A673 (cell line): ENCODE measurements at regions not wholly inside any gene's neighbourhood (a gene's known extent, or its start where the extent isn't known, plus 50 kb on each side); places are given as distances from the start of the nearest gene placed in this dataset.
"Not testable (repeated sequence)": the region's sequence is repeated elsewhere in the genome, so short reads cannot be mapped to it uniquely, and the experiment has no call there.

ENCODE experiments used
- BruUV-seq: library from RNA; stranded (reverse); fragments of 400-500 nt; replicated peaks from 2 replicates; lab custom pipeline; 2021; lab: Mats Ljungman, UMichigan
- CTCF ChIA-PET: fragments of 300-600 bp; sonication (Branson Sonifier 250); formaldehyde crosslinking; loops from one replicate; lab custom pipeline; 2022; ENCODE audit warnings: antibody characterized with exemption; lab: Charles Lee
- POLR2A ChIA-PET: fragments of 300-600 bp; sonication (Branson Sonifier 250); formaldehyde crosslinking; loops from one replicate; lab custom pipeline; 2022; ENCODE audit warnings: antibody characterized with exemption; ENCODE audit not compliant: low non-redundant PET; lab: Charles Lee
- DNase-seq: peaks from one replicate; pipeline ENCODE4 v3.0.0-alpha.2; 2015; ENCODE audit warnings: low spot score
- H3K27ac ChIP-seq: fragments of 200-600 bp; sonication (generic); 2 replicates; pipeline ENCODE4 v1.5.1; 2016; ENCODE audit warnings: mixed run types, low read depth, mild to moderate bottlenecking, mixed read lengths, antibody characterized with exemption, low read length; ENCODE audit not compliant: poor library complexity, severe bottlenecking
- H3K27me3 ChIP-seq: fragments of 200-600 bp; sonication (generic); replicated peaks from 2 replicates; pipeline ENCODE4 v1.6.1; 2017; ENCODE audit warnings: mixed run types, low read depth, mild to moderate bottlenecking, mixed read lengths, antibody characterized with exemption, low read length; ENCODE audit not compliant: insufficient read depth, poor library complexity
- H3K36me3 ChIP-seq: fragments of 200-600 bp; sonication (generic); 2 replicates; pipeline ENCODE4 v1.6.1; 2016; ENCODE audit warnings: mixed run types, mild to moderate bottlenecking, mixed read lengths, antibody characterized with exemption, low read length; ENCODE audit not compliant: insufficient read depth, poor library complexity, severe bottlenecking
- H3K4me1 ChIP-seq: fragments of 200-600 bp; sonication (generic); 2 replicates; pipeline ENCODE4 v1.6.1; 2017; ENCODE audit warnings: mixed run types, mild to moderate bottlenecking, mixed read lengths, antibody characterized with exemption, low read length; ENCODE audit not compliant: insufficient read depth, poor library complexity, severe bottlenecking
- H3K4me3 ChIP-seq: fragments of 200-600 bp; sonication (generic); 2 replicates; pipeline ENCODE4 v1.5.1; 2016; ENCODE audit warnings: low read depth, mixed run types, mild to moderate bottlenecking, mixed read lengths, low read length; ENCODE audit not compliant: poor library complexity, severe bottlenecking
- H3K9me3 ChIP-seq: fragments of 200-600 bp; sonication (generic); 2 replicates; pipeline ENCODE4 v1.6.1; 2016; ENCODE audit warnings: mixed run types, low read depth, mild to moderate bottlenecking, mixed read lengths, antibody characterized with exemption, low read length; ENCODE audit not compliant: poor library complexity, severe bottlenecking
- intact Hi-C: fragments of 100-400 bp; cut with micrococcal nuclease; formaldehyde crosslinking; loops from one replicate; pipeline ENCODE4 v1.10.0; 2022; ENCODE audit not compliant: unreplicated experiment

DNA sequence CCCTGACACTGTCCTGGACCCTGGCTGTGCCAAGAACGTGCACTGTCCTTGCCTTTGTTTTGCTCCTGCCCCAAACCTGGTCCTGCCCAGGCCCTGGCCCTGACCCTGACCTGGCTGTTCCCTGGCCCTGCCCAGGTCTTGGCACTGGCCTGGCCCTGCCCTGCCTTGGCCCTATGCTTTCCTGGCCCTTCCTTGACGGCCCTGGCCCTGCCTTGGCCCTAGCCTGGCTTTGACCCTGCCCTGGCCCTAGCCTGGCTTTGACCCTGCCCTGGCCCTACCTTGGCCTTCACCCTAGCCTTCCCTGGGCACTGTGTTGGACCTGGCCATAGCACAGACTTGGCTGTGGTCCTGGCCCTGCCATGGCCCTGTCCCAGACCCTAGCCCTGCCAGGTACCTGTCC, 252.9 kb downstream of the TP53TG3F start:
- CTCF ChIA-PET, H3K4me1 ChIP-seq, H3K36me3 ChIP-seq, H3K27me3 ChIP-seq, H3K9me3 ChIP-seq, POLR2A ChIA-PET, BruUV-seq, DNase-seq, H3K27ac ChIP-seq, H3K4me3 ChIP-seq, intact Hi-C loops: not testable (repeated sequence)

DNA sequence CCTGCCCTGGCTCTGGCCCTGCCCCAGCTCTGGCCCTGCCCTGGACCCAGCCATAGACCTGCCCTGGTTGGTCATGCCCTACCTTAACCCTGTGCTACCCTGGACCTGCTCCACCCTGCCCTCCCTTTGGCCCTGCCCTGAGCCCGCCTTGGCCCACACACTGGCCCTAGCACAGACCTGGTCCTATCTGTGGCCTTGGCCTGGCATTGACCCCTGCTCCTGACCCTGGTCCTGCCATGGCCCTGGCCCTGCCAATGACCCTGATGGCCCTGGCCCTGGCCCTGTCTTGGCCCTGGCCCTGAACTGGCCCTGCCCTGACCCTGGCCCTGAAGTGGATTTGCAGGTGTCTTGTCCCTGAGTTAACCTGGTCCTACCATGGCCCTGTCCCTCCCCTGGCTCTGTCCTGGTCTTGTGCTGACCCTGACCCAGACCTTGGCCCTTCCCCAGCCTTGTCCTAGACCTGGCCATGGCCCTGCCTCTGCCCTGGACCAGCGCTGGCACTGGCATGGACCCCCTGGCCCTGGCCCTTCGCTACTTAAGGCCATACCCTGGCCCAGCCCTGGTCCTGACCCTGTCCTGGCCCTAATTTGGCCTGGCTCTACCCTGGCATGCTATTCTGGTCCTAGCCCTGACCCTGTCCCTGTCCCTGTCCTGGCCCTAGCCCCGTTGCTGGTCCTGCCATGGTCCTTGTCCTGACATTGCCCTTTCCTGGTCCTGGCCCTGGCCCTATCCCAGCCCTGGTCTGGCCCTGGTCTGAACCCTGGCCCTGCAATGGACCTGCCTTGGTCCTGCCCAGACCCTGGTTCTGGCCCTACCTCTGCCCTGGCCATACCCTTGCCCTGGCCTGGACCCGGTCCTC, 253.7 kb downstream of the TP53TG3F start:
- DNase-seq, H3K4me1 ChIP-seq, CTCF ChIA-PET, H3K9me3 ChIP-seq, H3K27ac ChIP-seq, H3K27me3 ChIP-seq, POLR2A ChIA-PET, BruUV-seq, H3K36me3 ChIP-seq, H3K4me3 ChIP-seq, intact Hi-C loops: not testable (repeated sequence)

DNA sequence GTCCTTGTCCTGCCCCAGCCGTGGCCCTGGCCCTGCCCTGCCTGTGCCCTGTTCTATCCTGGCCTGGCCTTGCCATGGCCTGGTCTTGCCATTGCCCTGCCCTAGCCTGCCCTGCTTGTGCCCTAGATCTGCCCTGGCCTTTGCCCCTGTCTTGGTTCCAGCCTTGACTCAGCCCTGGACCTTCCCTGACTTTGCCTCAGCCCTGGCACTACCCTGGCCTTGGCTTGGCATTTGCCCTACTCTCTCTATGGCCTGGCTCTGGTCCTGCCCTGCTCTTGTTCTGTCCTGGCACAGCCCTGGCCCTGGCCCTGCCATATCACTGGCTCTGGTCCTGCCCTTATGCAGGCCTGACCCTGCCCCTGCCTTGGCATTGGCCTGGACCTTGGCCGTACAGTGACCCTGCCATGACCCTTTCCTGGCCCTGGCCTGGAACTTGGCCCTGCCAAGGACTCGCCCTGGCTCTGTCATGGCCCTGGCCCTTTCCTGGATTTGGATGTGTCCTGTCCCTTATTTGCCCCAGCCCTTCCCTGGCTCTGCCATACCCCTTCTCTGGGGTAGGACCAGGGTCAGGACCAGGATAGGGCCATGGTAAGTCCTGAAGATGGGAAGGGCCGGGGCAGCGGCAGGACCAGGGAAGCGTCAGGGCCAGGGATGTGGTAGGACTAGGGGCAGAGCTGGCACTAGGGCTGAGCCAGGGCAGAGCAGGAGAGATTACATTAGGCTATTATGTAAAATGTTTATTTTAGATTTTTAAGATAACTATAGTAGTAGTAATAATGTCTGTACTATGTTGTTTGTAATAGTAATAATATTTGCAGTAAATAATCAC, 254.5 kb downstream of the TP53TG3F start:
- CTCF ChIA-PET, H3K9me3 ChIP-seq, POLR2A ChIA-PET: not testable (repeated sequence)

DNA sequence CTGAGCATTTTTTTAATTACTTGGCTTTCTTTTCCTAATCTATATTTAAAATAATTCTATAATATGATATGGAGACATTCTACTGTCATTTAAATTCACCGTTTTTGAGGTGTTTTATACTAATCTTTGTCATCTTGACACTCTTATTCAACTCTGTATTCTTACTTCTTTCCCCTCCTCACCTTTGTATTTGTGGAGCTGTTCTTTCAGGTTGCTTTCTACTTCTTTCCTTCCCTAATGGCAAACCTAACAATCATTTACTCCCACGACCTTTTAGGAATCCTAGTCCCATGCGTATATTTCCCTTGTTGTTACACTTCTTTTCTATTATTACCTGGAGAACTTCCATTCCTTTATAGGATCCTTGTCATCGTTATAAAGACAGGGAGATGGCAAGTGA, 271.8 kb downstream of the TP53TG3F start:
- DNase-seq, H3K36me3 ChIP-seq, H3K27ac ChIP-seq, H3K4me1 ChIP-seq, H3K9me3 ChIP-seq, POLR2A ChIA-PET, H3K27me3 ChIP-seq, CTCF ChIA-PET, BruUV-seq, intact Hi-C loops, H3K4me3 ChIP-seq: not testable (repeated sequence)

More for the DNA sequence above, 254.5 kb downstream of the TP53TG3F start:
- H3K27me3 ChIP-seq, H3K36me3 ChIP-seq, H3K27ac ChIP-seq, H3K4me1 ChIP-seq, BruUV-seq, DNase-seq, intact Hi-C loops, H3K4me3 ChIP-seq: not testable (repeated sequence)

DNA sequence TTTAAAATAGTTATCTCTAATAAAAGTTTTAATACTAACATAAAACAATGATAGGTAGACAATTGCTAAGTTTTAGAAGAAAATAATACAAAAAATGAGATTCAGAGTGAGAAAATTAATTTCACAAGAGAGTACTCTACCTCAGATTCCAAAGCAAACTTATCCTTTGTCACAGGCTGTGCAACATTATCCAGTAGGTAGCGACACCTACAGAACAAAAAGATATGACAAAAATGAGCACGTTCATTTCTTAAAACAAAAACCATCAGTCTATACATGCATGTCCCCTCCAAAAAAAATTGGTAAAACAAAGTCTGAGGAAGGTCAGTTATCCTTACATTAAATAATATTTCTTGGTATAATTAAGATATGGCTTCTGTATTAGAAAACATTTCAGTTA, 275.2 kb downstream of the TP53TG3F start:
- intact Hi-C loops, BruUV-seq, POLR2A ChIA-PET, H3K27me3 ChIP-seq, H3K9me3 ChIP-seq, H3K36me3 ChIP-seq, H3K27ac ChIP-seq, H3K4me1 ChIP-seq, H3K4me3 ChIP-seq, DNase-seq, CTCF ChIA-PET: not testable (repeated sequence)

DNA sequence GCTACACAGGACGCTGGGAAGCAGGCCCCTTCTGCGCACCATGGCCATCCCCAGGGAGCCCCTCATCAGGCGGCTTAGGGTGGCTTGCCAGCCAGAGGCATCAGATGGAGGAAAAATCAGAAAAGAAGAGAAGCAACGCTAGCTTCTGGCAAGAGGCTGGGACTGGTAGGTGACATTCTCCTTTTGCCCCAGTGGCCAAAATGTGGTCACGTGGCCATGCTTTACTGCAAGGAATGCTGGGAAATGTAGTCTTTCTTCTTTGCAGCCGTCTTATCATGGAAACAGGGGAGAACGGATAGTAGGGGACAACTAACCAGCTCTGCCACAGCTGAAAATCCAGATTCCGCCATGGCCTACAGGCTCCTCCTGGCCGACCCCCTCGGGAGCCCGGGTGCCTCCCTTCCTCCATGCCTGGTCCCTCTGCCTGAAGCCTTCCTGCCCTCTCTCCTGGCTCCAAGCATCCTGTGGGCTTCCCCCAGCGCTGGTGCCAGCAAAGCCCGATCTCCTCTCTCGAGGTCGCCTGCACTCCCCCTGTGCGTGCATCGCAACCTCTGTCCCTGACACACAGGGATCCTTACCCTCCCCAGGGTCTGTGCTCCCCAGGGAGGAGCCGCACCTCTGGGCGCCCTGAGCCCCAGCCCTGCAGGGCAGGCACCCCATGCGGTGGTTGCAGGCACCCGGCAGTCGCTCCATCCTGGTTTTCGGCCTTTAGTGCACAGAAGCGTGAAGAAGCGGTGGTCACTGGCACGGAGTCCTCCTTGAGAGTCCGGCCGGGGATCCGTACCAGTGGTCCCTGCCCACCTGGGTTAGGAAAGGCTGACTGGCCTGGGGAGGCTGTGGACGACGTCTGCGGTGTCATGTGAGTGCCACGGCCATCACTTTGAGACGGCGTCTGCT, 307.7 kb downstream of the TP53TG3F start:
- intact Hi-C loops, CTCF ChIA-PET, H3K27ac ChIP-seq, DNase-seq, H3K27me3 ChIP-seq, H3K4me1 ChIP-seq, BruUV-seq, H3K36me3 ChIP-seq, POLR2A ChIA-PET, H3K9me3 ChIP-seq, H3K4me3 ChIP-seq: not testable (repeated sequence)

DNA sequence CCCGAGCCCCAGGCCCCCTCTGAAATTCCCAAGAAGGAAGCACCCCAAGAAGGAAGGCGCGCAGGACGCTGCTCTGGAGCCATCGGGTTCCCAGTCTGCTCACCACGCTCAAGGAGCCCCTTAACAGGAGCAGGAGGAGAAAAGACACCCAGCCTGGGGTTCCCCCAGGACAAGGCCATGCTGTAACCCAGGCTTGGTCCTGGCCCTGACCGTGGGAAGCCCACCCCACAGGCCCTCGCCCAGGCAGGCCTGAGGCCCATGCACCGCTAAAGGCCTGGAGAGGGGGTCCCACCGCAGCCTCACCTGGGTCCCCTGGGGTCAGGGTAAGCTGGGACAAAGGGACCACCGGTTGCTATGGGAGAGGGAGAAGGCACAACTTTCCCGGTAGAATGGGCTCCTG, 309.3 kb downstream of the TP53TG3F start:
- H3K4me3 ChIP-seq, H3K27ac ChIP-seq, BruUV-seq, H3K27me3 ChIP-seq, H3K36me3 ChIP-seq, H3K9me3 ChIP-seq, H3K4me1 ChIP-seq, POLR2A ChIA-PET, DNase-seq, intact Hi-C loops, CTCF ChIA-PET: not testable (repeated sequence)
